SHP77 (cell line): ENCODE measurements at regions not wholly inside any gene's neighbourhood (a gene's known extent, or its start where the extent isn't known, plus 50 kb on each side); places are given as distances from the start of the nearest gene placed in this dataset.

ENCODE experiments used
- DNase-seq, 2 experiments: peaks; one replicate each; lab custom pipeline; 2025; lab: John Stamatoyannopoulos, UW

- DNase-seq, result no peak
These were observed 51.5 kb upstream of the ARID1B start for GRCh38 chr6:156725712-156726111.

GRCh38 chr6:156720691-156721685, 56.2 kb upstream of the ARID1B start:
- peak in 1 of 2 experiments; percentile 2 for DNase-seq

GRCh38 chr6:156719720-156720563, 57.2 kb upstream of the ARID1B start:
- no peak for DNase-seq

- no peak for DNase-seq
These were observed 57.8 kb upstream of the ARID1B start for GRCh38 chr6:156719395-156719719.

GRCh38 chr6:156718647-156719394, 58.4 kb upstream of the ARID1B start:
- DNase-seq, result peak; percentile 26 to 53

GRCh38 chr6:156717542-156717941, 59.6 kb upstream of the ARID1B start:
- DNase-seq, result no peak

GRCh38 chr6:156715839-156716238, 61.3 kb upstream of the ARID1B start:
- DNase-seq, result no peak

- DNase-seq, result no peak
These were observed 63.6 kb upstream of the ARID1B start for GRCh38 chr6:156713548-156713947.

GRCh38 chr6:156710479-156710878, 66.7 kb upstream of the ARID1B start:
- DNase-seq, result no peak

GRCh38 chr6:156707818-156708217, 69.4 kb upstream of the ARID1B start:
- no peak for DNase-seq

GRCh38 chr6:156703719-156704118, 73.5 kb upstream of the ARID1B start:
- no peak for DNase-seq

- no peak for DNase-seq
These were observed 75.2 kb upstream of the ARID1B start for GRCh38 chr6:156701966-156702365.

- no peak for DNase-seq
These were observed 76.6 kb upstream of the ARID1B start for GRCh38 chr6:156700440-156701057.

- DNase-seq, result no peak
These were observed 77.2 kb upstream of the ARID1B start for GRCh38 chr6:156699935-156700334.

- DNase-seq, result no peak
These were observed 78.2 kb upstream of the ARID1B start for GRCh38 chr6:156699017-156699421.

GRCh38 chr6:156698239-156699016, 78.8 kb upstream of the ARID1B start:
- no peak for DNase-seq

GRCh38 chr6:156697225-156697830, 79.8 kb upstream of the ARID1B start:
- DNase-seq, result no peak

- no peak for DNase-seq
These were observed 81.4 kb upstream of the ARID1B start for GRCh38 chr6:156695742-156696141.

- no peak for DNase-seq
These were observed 82.5 kb upstream of the ARID1B start for GRCh38 chr6:156694679-156695078.

GRCh38 chr6:156691018-156691417, 86.2 kb upstream of the ARID1B start:
- DNase-seq, result no peak
